Neural progenitor cell (in vitro differentiated cells): ENCODE measurements at regions not wholly inside any gene's neighbourhood (a gene's known extent, or its start where the extent isn't known, plus 50 kb on each side); places are given as distances from the start of the nearest gene placed in this dataset.
"Not testable (repeated sequence)": the region's sequence is repeated elsewhere in the genome, so short reads cannot be mapped to it uniquely, and the experiment has no call there.

ENCODE experiments used
- DNase-seq: peaks from one replicate; pipeline ENCODE4 v3.0.0-alpha.2; 2016; ENCODE audit warnings: low spot score
- H2AFZ ChIP-seq: fragments of 200-600 bp; sonication (generic); replicated peaks from 2 replicates; pipeline ENCODE4 v1.6.1; 2016; ENCODE audit warnings: antibody characterized with exemption
- H3F3A ChIP-seq: fragments of 200-600 bp; sonication (generic); 2 replicates; pipeline ENCODE4 v1.6.1; 2016; ENCODE audit warnings: antibody characterized with exemption, low read depth
- H3K27ac ChIP-seq: fragments of 200-600 bp; sonication (generic); 2 replicates; pipeline ENCODE4 v1.5.1; 2016; ENCODE audit warnings: mild to moderate bottlenecking
- H3K27me3 ChIP-seq: fragments of 200-600 bp; sonication (generic); 2 replicates; pipeline ENCODE4 v1.6.1; 2016; ENCODE audit warnings: mild to moderate bottlenecking, moderate library complexity
- H3K36me3 ChIP-seq: fragments of 200-600 bp; sonication (generic); 2 replicates; pipeline ENCODE4 v1.5.1; 2016
- H3K4me1 ChIP-seq: fragments of 200-600 bp; sonication (generic); 2 replicates; pipeline ENCODE4 v1.6.1; 2016; ENCODE audit warnings: mixed run types
- H3K4me2 ChIP-seq: fragments of 200-600 bp; sonication (generic); 2 replicates; pipeline ENCODE4 v1.6.1; 2016
- H3K4me3 ChIP-seq: fragments of 200-600 bp; sonication (generic); 2 replicates; pipeline ENCODE4 v1.5.1; 2016
- H3K79me2 ChIP-seq: fragments of 200-600 bp; sonication (generic); 2 replicates; pipeline ENCODE4 v1.6.1; 2016; ENCODE audit warnings: low read depth
- H3K9ac ChIP-seq: fragments of 200-600 bp; sonication (generic); 2 replicates; pipeline ENCODE4 v1.6.1; 2016
- H3K9me3 ChIP-seq: fragments of 200-600 bp; sonication (generic); 2 replicates; pipeline ENCODE4 v1.5.1; 2016; ENCODE audit warnings: low read depth
- H4K20me1 ChIP-seq: fragments of 200-600 bp; sonication (generic); 2 replicates; pipeline ENCODE4 v1.6.1; 2016; ENCODE audit warnings: low read depth
- H3K27ac Mint-ChIP-seq: 3 replicates; pipeline ENCODE4 v1.8.0; 2021; ENCODE audit warnings: mixed read lengths
- H3K27me3 Mint-ChIP-seq: 2 replicates; pipeline ENCODE4 v1.8.0; 2022; ENCODE audit warnings: low read depth, mild to moderate bottlenecking, inconsistent platforms, moderate library complexity, mixed read lengths; ENCODE audit not compliant: insufficient read depth
- H3K36me3 Mint-ChIP-seq: 3 replicates; pipeline ENCODE4 v1.8.0; 2021; ENCODE audit warnings: mixed read lengths
- H3K4me1 Mint-ChIP-seq: 3 replicates; pipeline ENCODE4 v1.8.0; 2021; ENCODE audit warnings: mixed read lengths
- H3K4me3 Mint-ChIP-seq: 3 replicates; pipeline ENCODE4 v1.8.0; 2021; ENCODE audit warnings: mild to moderate bottlenecking, moderate library complexity, mixed read lengths
- H3K9me3 Mint-ChIP-seq: 3 replicates; pipeline ENCODE4 v1.8.0; 2020; ENCODE audit warnings: mixed read lengths
- CTCF ChIP-seq: fragments of 200-600 bp; sonication (generic); IDR thresholded peaks from 2 replicates; pipeline ENCODE4 v1.5.1; 2017; ENCODE audit warnings: antibody characterized with exemption, mild to moderate bottlenecking
- EZH2 ChIP-seq: fragments of 200-600 bp; sonication (generic); IDR thresholded peaks from 2 replicates; pipeline ENCODE4 v1.6.1; 2017; ENCODE audit warnings: antibody characterized with exemption, mild to moderate bottlenecking, moderate library complexity
- EZH2phosphoT487 ChIP-seq: fragments of 200-600 bp; sonication (generic); IDR thresholded peaks from 2 replicates; pipeline ENCODE4 v1.6.1; 2017; ENCODE audit warnings: antibody characterized with exemption

- H3K27me3 Mint-ChIP-seq, result peaks cover 11% of the 10 kb centered on the region
- H3K9ac ChIP-seq, result no peak overlapping the region
Observed at GRCh38 chrX:150270622-150271021, 92.5 kb upstream of the MAMLD1 start.

GRCh38 chrX:150273575-150274294, 89.4 kb upstream of the MAMLD1 start:
- H3K9me3 Mint-ChIP-seq, H4K20me1 ChIP-seq, H3K4me3 Mint-ChIP-seq, H3K27me3 Mint-ChIP-seq, H3K4me1 ChIP-seq, H3K27me3 ChIP-seq, H3K36me3 Mint-ChIP-seq, H3K4me3 ChIP-seq, H3F3A ChIP-seq, H3K79me2 ChIP-seq, DNase-seq, H3K4me2 ChIP-seq, H3K9me3 ChIP-seq, H3K27ac ChIP-seq, H3K9ac ChIP-seq, H2AFZ ChIP-seq, H3K27ac Mint-ChIP-seq, H3K36me3 ChIP-seq: not testable (repeated sequence)
- peaks cover 12% of the 10 kb centered on the region for H3K4me1 Mint-ChIP-seq

More at GRCh38 chrX:150270622-150271021, 92.5 kb upstream of the MAMLD1 start:
- no peak for DNase-seq
- no peaks in the 10 kb centered on the region for H3K36me3 ChIP-seq
- Mint-ChIP-seq H3K9me3 (peaks cover 11% of the 10 kb centered on the region), H3K4me1 (peaks cover 12% of the 10 kb centered on the region), H3K27ac (no peak overlapping the region), H3K36me3 (no peaks in the 10 kb centered on the region), H3K4me3 (no peak overlapping the region)
- H3F3A ChIP-seq, result no peaks in the 10 kb centered on the region
- no peak overlapping the region for H3K4me2 ChIP-seq
- H3K4me1 ChIP-seq, result no peaks in the 10 kb centered on the region
- no peaks in the 10 kb centered on the region for H3K9me3 ChIP-seq
- H3K27ac ChIP-seq, result no peak overlapping the region
- no peaks in the 10 kb centered on the region for H3K79me2 ChIP-seq
- H2AFZ ChIP-seq, result no peak overlapping the region
- no peaks in the 10 kb centered on the region for H4K20me1 ChIP-seq
- TF ChIP-seq CTCF (no peak), EZH2phosphoT487 (no peak), EZH2 (no peak)
- H3K27me3 ChIP-seq, result no peaks in the 10 kb centered on the region
- no peak overlapping the region for H3K4me3 ChIP-seq

- H3K36me3 Mint-ChIP-seq, result no peaks in the 10 kb centered on the region
- Histone ChIP-seq H3K27me3 (no peaks in the 10 kb centered on the region), H4K20me1 (no peaks in the 10 kb centered on the region), H3K27ac (no peak overlapping the region), H3K4me1 (no peaks in the 10 kb centered on the region), H3K4me2 (no peak overlapping the region), H2AFZ (no peak overlapping the region), H3K9me3 (peaks cover 5% of the 10 kb centered on the region), H3F3A (no peaks in the 10 kb centered on the region), H3K4me3 (no peak overlapping the region), H3K79me2 (no peaks in the 10 kb centered on the region), H3K36me3 (no peaks in the 10 kb centered on the region), H3K9ac (no peak overlapping the region)
- H3K27me3 Mint-ChIP-seq, result no peaks in the 10 kb centered on the region
- TF ChIP-seq EZH2phosphoT487 (no peak), CTCF (no peak)
- no peaks in the 10 kb centered on the region for H3K4me1 Mint-ChIP-seq
- no peak overlapping the region for H3K27ac Mint-ChIP-seq
- H3K9me3 Mint-ChIP-seq, result peaks cover 7% of the 10 kb centered on the region
- DNase-seq, result no peak
- H3K4me3 Mint-ChIP-seq, result no peak overlapping the region
Observed at GRCh38 chrX:150282953-150283352, 80.2 kb upstream of the MAMLD1 start.

- no peak overlapping the region for H3K27ac Mint-ChIP-seq
- H3K4me1 ChIP-seq, result no peaks in the 10 kb centered on the region
- peaks cover 5% of the 10 kb centered on the region for H3K9me3 ChIP-seq
- TF ChIP-seq EZH2, result no peak
- TF ChIP-seq CTCF, result no peak
- TF ChIP-seq EZH2phosphoT487, result no peak
- H3K27ac ChIP-seq, result no peak overlapping the region
- H3K36me3 ChIP-seq, result no peaks in the 10 kb centered on the region
- H3K9ac ChIP-seq, result no peak overlapping the region
- H3K4me1 Mint-ChIP-seq, result no peaks in the 10 kb centered on the region
- H3K4me3 ChIP-seq, result no peak overlapping the region
- no peaks in the 10 kb centered on the region for H3F3A ChIP-seq
- H3K79me2 ChIP-seq, result no peaks in the 10 kb centered on the region
- no peak overlapping the region for H2AFZ ChIP-seq
- no peaks in the 10 kb centered on the region for H3K27me3 Mint-ChIP-seq
- H4K20me1 ChIP-seq, result no peaks in the 10 kb centered on the region
- H3K27me3 ChIP-seq, result no peaks in the 10 kb centered on the region
- no peak overlapping the region for H3K4me2 ChIP-seq
- peaks cover 3% of the 10 kb centered on the region for H3K9me3 Mint-ChIP-seq
- H3K4me3 Mint-ChIP-seq, result no peak overlapping the region
- no peak for DNase-seq
- H3K36me3 Mint-ChIP-seq, result no peaks in the 10 kb centered on the region
Observed at GRCh38 chrX:150291014-150291413, 72.1 kb upstream of the MAMLD1 start.
